Mesenchymal stem cell (in vitro differentiated cells and primary cell): ENCODE measurements at regions not wholly inside any gene's neighbourhood (a gene's known extent, or its start where the extent isn't known, plus 50 kb on each side); places are given as distances from the start of the nearest gene placed in this dataset.

Experiments
- DNase-seq: peaks from one replicate; pipeline ENCODE4 v3.0.0-alpha.2; 2013
- H2AFZ ChIP-seq: one replicate; pipeline ENCODE4 v1.6.1; 2013; ENCODE audit warnings: low read depth, mild to moderate bottlenecking, control low read depth, inconsistent platforms, low read length, moderate library complexity
- H2AK5ac ChIP-seq: 2 replicates; pipeline ENCODE4 v1.6.1; 2013; ENCODE audit warnings: low read length, moderate library complexity, mild to moderate bottlenecking, inconsistent platforms; ENCODE audit not compliant: severe bottlenecking
- H2BK120ac ChIP-seq: one replicate; pipeline ENCODE4 v1.6.1; 2013; ENCODE audit warnings: low read depth, mild to moderate bottlenecking, inconsistent platforms, low read length, moderate library complexity
- H2BK12ac ChIP-seq, 2 experiments: one replicate each; pipeline ENCODE4 v1.6.1; 2013; ENCODE audit warnings: inconsistent platforms in 2 of 2, low read length in 2 of 2, mild to moderate bottlenecking in 2 of 2, moderate library complexity in 2 of 2, control low read depth in 1 of 2
- H2BK15ac ChIP-seq: one replicate; pipeline ENCODE4 v1.6.1; 2013; ENCODE audit warnings: mild to moderate bottlenecking, low read depth, inconsistent platforms; ENCODE audit not compliant: poor library complexity, severe bottlenecking
- H2BK5ac ChIP-seq: 2 replicates; pipeline ENCODE4 v1.6.1; 2013; ENCODE audit warnings: low read depth, mild to moderate bottlenecking, low read length, control low read depth, inconsistent platforms; ENCODE audit not compliant: poor library complexity, severe bottlenecking
- H3K14ac ChIP-seq, 2 experiments: one replicate each; pipeline ENCODE4 v1.6.1; 2013; ENCODE audit warnings: inconsistent platforms in 2 of 2, low read length in 2 of 2, control low read depth in 1 of 2, mild to moderate bottlenecking in 1 of 2, moderate library complexity in 1 of 2
- H3K18ac ChIP-seq, 2 experiments: one replicate each; pipeline ENCODE4 v1.6.1; 2013; ENCODE audit warnings: inconsistent platforms in 2 of 2, low read length in 2 of 2, control low read depth in 1 of 2, low read depth in 1 of 2, mild to moderate bottlenecking in 1 of 2
- H3K23ac ChIP-seq, 2 experiments: one replicate each; pipeline ENCODE4 v1.6.1; 2013; ENCODE audit warnings: inconsistent platforms in 2 of 2, low read length in 2 of 2, mild to moderate bottlenecking in 2 of 2, moderate library complexity in 2 of 2, control low read depth in 1 of 2
- H3K27ac ChIP-seq: 2 replicates; pipeline ENCODE4 v1.5.1; 2013; ENCODE audit warnings: mild to moderate bottlenecking, moderate library complexity, low read length, control low read depth, inconsistent platforms; ENCODE audit not compliant: poor library complexity, severe bottlenecking
- H3K27me3 ChIP-seq, 2 experiments: 2 replicates each; pipeline versions ENCODE4 v1.6.1 to v1.7.0; 2013; ENCODE audit warnings: low read length in 2 of 2, mild to moderate bottlenecking in 2 of 2, moderate library complexity in 2 of 2, control low read depth in 1 of 2, inconsistent platforms in 1 of 2; ENCODE audit not compliant: control insufficient read depth in 1 of 2, insufficient read depth in 1 of 2
- H3K36me3 ChIP-seq, 2 experiments: 2 replicates each; pipeline versions ENCODE4 v1.6.1 to v1.7.0; 2013; ENCODE audit warnings: low read length in 2 of 2, control low read depth in 1 of 2, inconsistent platforms in 1 of 2, low read depth in 1 of 2, mild to moderate bottlenecking in 1 of 2; ENCODE audit not compliant: insufficient read depth in 2 of 2, control insufficient read depth in 1 of 2
- H3K4ac ChIP-seq, 2 experiments: one replicate each; pipeline ENCODE4 v1.6.1; 2013; ENCODE audit warnings: inconsistent platforms in 2 of 2, low read length in 2 of 2, mild to moderate bottlenecking in 2 of 2, moderate library complexity in 2 of 2, control low read depth in 1 of 2, low read depth in 1 of 2
- H3K4me1 ChIP-seq: 2 replicates; pipeline ENCODE4 v1.6.1; 2013; ENCODE audit warnings: low read depth, low read length, control low read depth; ENCODE audit not compliant: control insufficient read depth, insufficient read depth
- H3K4me2 ChIP-seq: 2 replicates; pipeline ENCODE4 v1.6.1; 2013; ENCODE audit warnings: low read length, mild to moderate bottlenecking, inconsistent platforms; ENCODE audit not compliant: poor library complexity, severe bottlenecking
- H3K4me3 ChIP-seq, 2 experiments: 2 replicates each; pipeline versions ENCODE4 v1.5.1 to v1.7.0; 2013; ENCODE audit warnings: low read length in 2 of 2, mild to moderate bottlenecking in 2 of 2, control low read depth in 1 of 2, low read depth in 1 of 2; ENCODE audit not compliant: insufficient read depth in 1 of 2
- H3K79me1 ChIP-seq: replicated peaks from 2 replicates; pipeline ENCODE4 v1.6.1; 2013; ENCODE audit warnings: mild to moderate bottlenecking, control low read depth, low read length, inconsistent platforms; ENCODE audit not compliant: poor library complexity, severe bottlenecking
- H3K9ac ChIP-seq: 2 replicates; pipeline ENCODE4 v1.7.0; 2013; ENCODE audit warnings: mild to moderate bottlenecking, low read length, moderate library complexity
- H3K9me3 ChIP-seq: 2 replicates; pipeline ENCODE4 v1.7.0; 2013; ENCODE audit warnings: mild to moderate bottlenecking, low read length; ENCODE audit not compliant: control insufficient read depth
- H4K8ac ChIP-seq: one replicate; pipeline ENCODE4 v1.6.1; 2013; ENCODE audit warnings: inconsistent platforms, mild to moderate bottlenecking, low read length, moderate library complexity
- H4K91ac ChIP-seq: one replicate; pipeline ENCODE4 v1.6.1; 2013; ENCODE audit warnings: mild to moderate bottlenecking, low read length, inconsistent platforms
- WGBS: methylation state at CpG from one replicate; pipeline ENCODE4 v1.1.7; 2013; ENCODE audit warnings: mixed read lengths; 5-methylcytosine and 5-hydroxymethylcytosine counted together

DNA sequence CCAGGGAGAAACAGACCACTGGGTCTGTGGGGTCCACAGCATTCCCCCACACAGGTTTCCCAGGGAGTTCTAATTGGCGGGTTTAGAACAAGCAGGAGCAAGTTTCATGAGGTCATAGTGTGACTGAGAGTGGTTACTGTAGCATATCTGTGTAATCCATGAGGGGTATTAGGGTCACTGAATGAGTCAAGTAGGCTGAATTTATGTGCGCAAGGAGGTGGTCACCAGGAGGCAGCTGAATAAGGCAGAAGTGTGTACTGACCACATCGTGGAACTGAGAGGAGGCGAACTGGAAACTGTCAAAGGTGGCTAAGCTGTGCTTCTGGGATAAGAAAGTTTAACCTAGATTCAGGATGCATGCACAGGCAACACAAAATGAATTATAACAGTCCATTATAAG lies 876.0 kb downstream of the METTL15 start:
- H2BK120ac ChIP-seq = no peak overlapping the region
- 79% methylated on average over 4 of the region's 4 CpGs for WGBS
- no peak overlapping the region for H3K23ac ChIP-seq
- no peak overlapping the region for H2AFZ ChIP-seq
- H4K8ac ChIP-seq = no peak overlapping the region
- no peak overlapping the region for H3K9ac ChIP-seq
- no peaks in the 10 kb centered on the region for H3K79me1 ChIP-seq
- H3K36me3 ChIP-seq = no peaks in the 10 kb centered on the region
- no peak overlapping the region for H2AK5ac ChIP-seq
- H2BK12ac ChIP-seq = no peak overlapping the region
- H3K27me3 ChIP-seq = no peaks in the 10 kb centered on the region
- no peak overlapping the region for H3K14ac ChIP-seq
- DNase-seq = no peak
- no peak overlapping the region for H4K91ac ChIP-seq
- no peaks in the 10 kb centered on the region for H3K9me3 ChIP-seq
- no peak overlapping the region for H2BK5ac ChIP-seq
- H3K4me2 ChIP-seq = no peak overlapping the region
- no peak overlapping the region for H2BK15ac ChIP-seq
- H3K18ac ChIP-seq = no peak overlapping the region
- no peak overlapping the region for H3K4ac ChIP-seq
- no peaks in the 10 kb centered on the region for H3K4me1 ChIP-seq
- H3K4me3 ChIP-seq = no peak overlapping the region
- no peak overlapping the region for H3K27ac ChIP-seq

DNA sequence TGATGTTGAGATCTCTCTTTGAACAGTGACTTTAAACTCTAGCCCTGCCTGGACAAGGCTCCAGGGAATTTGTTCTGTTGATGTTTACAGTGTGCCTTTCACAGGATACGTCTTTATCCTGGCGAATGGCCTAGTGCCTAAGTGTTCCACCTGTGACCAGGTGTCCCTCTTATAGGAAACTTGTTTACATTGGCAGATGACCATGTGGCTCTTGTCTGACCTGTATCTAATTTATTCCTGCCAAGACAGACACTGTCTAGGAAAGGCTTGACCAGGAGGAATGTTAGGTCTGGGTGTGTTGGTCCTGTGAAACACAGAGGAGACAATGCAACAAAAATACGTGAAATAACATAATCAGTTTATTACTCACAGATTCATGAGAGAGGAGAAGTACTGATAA lies 875.6 kb downstream of the METTL15 start:
- Histone ChIP-seq H3K23ac (no peak overlapping the region), H3K27me3 (no peaks in the 10 kb centered on the region), H3K4me2 (no peak overlapping the region), H3K18ac (no peak overlapping the region), H3K9ac (no peak overlapping the region), H3K4me1 (no peaks in the 10 kb centered on the region), H2BK12ac (no peak overlapping the region), H2BK15ac (no peak overlapping the region), H2AFZ (no peak overlapping the region), H4K91ac (no peak overlapping the region), H4K8ac (no peak overlapping the region), H3K4ac (no peak overlapping the region), H2AK5ac (no peak overlapping the region), H3K36me3 (no peaks in the 10 kb centered on the region), H3K79me1 (no peaks in the 10 kb centered on the region), H3K9me3 (no peaks in the 10 kb centered on the region), H2BK120ac (no peak overlapping the region), H2BK5ac (no peak overlapping the region), H3K4me3 (no peak overlapping the region), H3K27ac (no peak overlapping the region), H3K14ac (no peak overlapping the region)
- no peak for DNase-seq
- WGBS = 88% methylated on average over 2 of the region's 3 CpGs

DNA sequence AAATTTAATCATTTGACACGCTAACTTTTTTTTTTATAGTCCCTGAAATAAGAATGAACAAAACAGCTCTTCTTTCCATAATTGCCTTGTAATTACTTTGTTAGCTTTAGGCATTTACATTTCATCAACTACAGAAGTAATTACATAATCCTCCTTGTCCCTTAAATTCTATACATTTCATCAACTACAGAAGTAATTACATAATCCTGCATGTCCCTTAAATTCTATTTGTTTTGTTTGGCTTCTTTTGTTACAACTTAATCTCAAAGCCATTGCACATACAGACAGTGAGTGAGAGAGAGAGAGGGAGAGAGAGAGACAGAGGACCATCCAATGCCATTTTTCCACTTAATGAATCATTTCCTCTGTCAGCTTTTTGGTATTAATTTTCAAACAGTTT lies 873.2 kb downstream of the METTL15 start:
- 89% methylated on average over 1 of the region's 1 CpG for WGBS
- Histone ChIP-seq H3K9me3 (no peaks in the 10 kb centered on the region), H3K18ac (no peak overlapping the region), H3K27ac (no peak overlapping the region), H2AK5ac (no peak overlapping the region), H4K8ac (no peak overlapping the region), H3K4me2 (no peak overlapping the region), H3K36me3 (no peaks in the 10 kb centered on the region), H2BK5ac (no peak overlapping the region), H3K4me3 (no peak overlapping the region), H4K91ac (no peak overlapping the region), H3K4me1 (no peaks in the 10 kb centered on the region), H3K9ac (no peak overlapping the region), H3K23ac (no peak overlapping the region), H2BK12ac (no peak overlapping the region), H3K4ac (no peak overlapping the region), H3K79me1 (no peaks in the 10 kb centered on the region), H2BK15ac (no peak overlapping the region), H3K14ac (no peak overlapping the region), H2AFZ (no peak overlapping the region), H3K27me3 (no peaks in the 10 kb centered on the region), H2BK120ac (no peak overlapping the region)
- no peak for DNase-seq

DNA sequence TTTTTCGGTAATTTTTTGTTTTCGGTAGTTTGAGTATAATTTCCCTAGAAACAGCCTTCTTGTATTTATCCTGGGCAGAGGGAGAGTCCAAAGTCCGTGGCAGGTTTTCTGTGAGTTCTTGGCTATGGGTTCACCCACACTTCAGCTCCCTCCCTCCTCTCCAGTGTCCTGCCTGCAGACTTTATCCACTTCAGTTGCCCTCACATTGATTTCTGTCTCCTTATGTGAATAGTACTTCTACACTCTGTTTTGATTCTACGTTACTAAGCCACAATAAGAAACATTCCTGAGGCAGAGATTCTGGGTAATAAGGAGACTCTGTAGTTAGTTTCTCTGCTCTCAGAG lies 868.6 kb downstream of the METTL15 start:
- H3K4me3 ChIP-seq = no peak overlapping the region
- WGBS = 95% methylated on average over 3 of the region's 4 CpGs
- no peak overlapping the region for H2BK5ac ChIP-seq
- no peaks in the 10 kb centered on the region for H3K4me1 ChIP-seq
- H3K18ac ChIP-seq = no peak overlapping the region
- no peak overlapping the region for H2BK12ac ChIP-seq
- no peak overlapping the region for H3K4ac ChIP-seq
- no peak overlapping the region for H3K14ac ChIP-seq
- no peak overlapping the region for H2BK15ac ChIP-seq
- no peak overlapping the region for H3K4me2 ChIP-seq
- H2AK5ac ChIP-seq = no peak overlapping the region
- no peaks in the 10 kb centered on the region for H3K36me3 ChIP-seq
- no peak overlapping the region for H2BK120ac ChIP-seq
- H3K27ac ChIP-seq = no peak overlapping the region
- no peak overlapping the region for H4K8ac ChIP-seq
- H3K23ac ChIP-seq = no peak overlapping the region
- H2AFZ ChIP-seq = no peak overlapping the region
- H3K9me3 ChIP-seq = no peaks in the 10 kb centered on the region
- DNase-seq = no peak
- H3K9ac ChIP-seq = no peak overlapping the region
- H3K27me3 ChIP-seq = no peaks in the 10 kb centered on the region
- no peak overlapping the region for H4K91ac ChIP-seq
- H3K79me1 ChIP-seq = no peaks in the 10 kb centered on the region
